Endothelial cell of umbilical vein (primary cell): ENCODE measurements at regions not wholly inside any gene's neighbourhood (a gene's known extent, or its start where the extent isn't known, plus 50 kb on each side); places are given as distances from the start of the nearest gene placed in this dataset.

ENCODE experiments used
- BruUV-seq: library from RNA; stranded (reverse); fragments of 400-500 nt; replicated peaks from 2 replicates; lab custom pipeline; 2021; lab: Mats Ljungman, UMichigan
- CTCF ChIA-PET: fragments of 300-600, 350-600 bp; sonication (Branson Sonifier 250); formaldehyde crosslinking; loops from one replicate; lab custom pipeline; 2021; ENCODE audit warnings: antibody characterized with exemption, inconsistent platforms; lab: Charles Lee
- POLR2A ChIA-PET: fragments of 300-600, 350-600 bp; sonication (Branson Sonifier 250); formaldehyde crosslinking; loops from one replicate; lab custom pipeline; 2021; ENCODE audit warnings: antibody characterized with exemption, inconsistent platforms; lab: Charles Lee
- DNase-seq: peaks from one replicate; pipeline ENCODE4 v3.0.0-alpha.2; 2011; ENCODE audit warnings: low read depth, low spot score
- FAIRE-seq: peaks from 2 replicates; lab custom pipeline; 2011; peaks lifted over from hg19 to GRCh38; lab: Jason Lieb, UNC
- H2AFZ ChIP-seq: 2 replicates; pipeline ENCODE4 v1.6.0; 2012; ENCODE audit warnings: low read depth, low read length, control low read depth, inconsistent platforms
- H3K27ac ChIP-seq: 2 replicates; pipeline ENCODE4 v1.5.1; 2011; ENCODE audit warnings: low read depth, mild to moderate bottlenecking, control low read depth, low read length, moderate library complexity; ENCODE audit not compliant: insufficient read depth
- H3K27me3 ChIP-seq, 2 experiments: 2 replicates each; pipeline versions ENCODE4 v1.6.0 to v1.6.1; 2011; ENCODE audit warnings: low read length in 2 of 2, mixed read lengths in 1 of 2; ENCODE audit not compliant: control insufficient read depth in 2 of 2, insufficient read depth in 2 of 2
- H3K36me3 ChIP-seq, 2 experiments: 2 replicates in 1 of 2; 3 replicates in 1 of 2; pipeline ENCODE4 v1.5.1; 2011; ENCODE audit warnings: low read length in 2 of 2, mild to moderate bottlenecking in 1 of 2, moderate library complexity in 1 of 2; ENCODE audit not compliant: control insufficient read depth in 2 of 2, insufficient read depth in 2 of 2; ENCODE audit errors: extremely low read depth in 1 of 2
- H3K4me1 ChIP-seq: 3 replicates; pipeline ENCODE4 v1.5.1; 2011; ENCODE audit warnings: mild to moderate bottlenecking, low read length; ENCODE audit not compliant: control insufficient read depth, insufficient read depth; ENCODE audit errors: extremely low read depth
- H3K4me2 ChIP-seq: 2 replicates; pipeline ENCODE4 v1.6.1; 2011; ENCODE audit warnings: low read length, control low read depth, mixed read lengths; ENCODE audit not compliant: insufficient read depth
- H3K4me3 ChIP-seq, 3 experiments: fragments of 200-600 bp in 1 of 3; sonication (generic), shearing (Covaris generic) in 1 of 3; replicated peaks in 1 of 3; 2 replicates each; pipeline ENCODE4 v1.5.1; 2011 to 2016; ENCODE audit warnings: control low read depth in 3 of 3, low read length in 3 of 3, mild to moderate bottlenecking in 2 of 3, inconsistent platforms in 1 of 3, low read depth in 1 of 3, moderate library complexity in 1 of 3; ENCODE audit not compliant: insufficient read depth in 1 of 3
- H3K79me2 ChIP-seq: 2 replicates; pipeline ENCODE4 v1.6.0; 2012; ENCODE audit warnings: low read length, inconsistent platforms; ENCODE audit not compliant: control insufficient read depth, insufficient read depth
- H3K9ac ChIP-seq: replicated peaks from 2 replicates; pipeline ENCODE3; 2011; ENCODE audit warnings: low read length, control low read depth; ENCODE audit not compliant: insufficient read depth; ENCODE audit errors: extremely low read depth
- H3K9me1 ChIP-seq: replicated peaks from 3 replicates; pipeline ENCODE4 v1.6.0; 2011; ENCODE audit warnings: mild to moderate bottlenecking, low read length; ENCODE audit not compliant: control insufficient read depth, insufficient read depth; ENCODE audit errors: extremely low read depth
- H3K9me3 ChIP-seq: replicated peaks from 2 replicates; pipeline ENCODE4 v1.5.1; 2012; ENCODE audit warnings: low read length, inconsistent platforms; ENCODE audit not compliant: control insufficient read depth, insufficient read depth
- H4K20me1 ChIP-seq: replicated peaks from 2 replicates; pipeline ENCODE3; 2011; ENCODE audit warnings: mild to moderate bottlenecking, low read length; ENCODE audit not compliant: control insufficient read depth, insufficient read depth; ENCODE audit errors: extremely low read depth
- CTCF ChIP-seq, 2 donors: IDR thresholded peaks; 1 replicate in 1 of 2; 2 replicates in 1 of 2; pipeline ENCODE4 v1.5.1; 2011; ENCODE audit warnings: low read length in 2 of 2, mild to moderate bottlenecking in 2 of 2, moderate library complexity in 2 of 2, control low read depth in 1 of 2, inconsistent platforms in 1 of 2, low read depth in 1 of 2; ENCODE audit not compliant: insufficient read depth in 1 of 2; ENCODE audit errors: extremely low read depth in 1 of 2
- EZH2 ChIP-seq: IDR thresholded peaks from 2 replicates; pipeline ENCODE4 v1.6.1; 2012; ENCODE audit warnings: borderline replicate concordance, low read depth, mild to moderate bottlenecking, moderate library complexity, low read length, inconsistent platforms; ENCODE audit not compliant: severe bottlenecking
- FOS ChIP-seq: IDR thresholded peaks from 2 replicates; pipeline ENCODE4 v1.6.1; 2011; ENCODE audit warnings: mild to moderate bottlenecking, low read length, moderate library complexity, borderline replicate concordance; ENCODE audit not compliant: insufficient read depth
- GATA2 ChIP-seq: IDR thresholded peaks from 2 replicates; pipeline ENCODE4 v1.7.0; 2011; ENCODE audit warnings: low read depth, mild to moderate bottlenecking, moderate library complexity, mixed read lengths, low read length; ENCODE audit not compliant: insufficient read length, insufficient read depth
- JUN ChIP-seq: IDR thresholded peaks from 2 replicates; pipeline ENCODE4 v1.6.1; 2011; ENCODE audit warnings: borderline replicate concordance, low read depth; ENCODE audit not compliant: insufficient read length, insufficient read depth
- MYC ChIP-seq: IDR thresholded peaks from one replicate; pipeline ENCODE4 v1.6.1; 2011; ENCODE audit warnings: mild to moderate bottlenecking, low read depth, low read length
- POLR2A ChIP-seq: IDR thresholded peaks from 2 replicates; pipeline ENCODE4 v1.6.1; 2012; ENCODE audit warnings: low read depth, mild to moderate bottlenecking, control low read depth, low read length
- POLR2AphosphoS5 ChIP-seq: IDR thresholded peaks from 2 replicates; pipeline ENCODE4 v1.6.1; 2012; ENCODE audit warnings: low read depth, mild to moderate bottlenecking, control low read depth, low read length, moderate library complexity; ENCODE audit not compliant: insufficient read depth
- dilution Hi-C: fragments of 300-500 bp; cut with MboI; formaldehyde crosslinking; loops from one replicate; pipeline ENCODE4 v1.15.0; 2019; ENCODE audit warnings: low sequenced_read_pairs; ENCODE audit not compliant: extremely low pct_ligation_motif_present
- intact Hi-C: fragments of 100-400 bp; cut with micrococcal nuclease; formaldehyde crosslinking; loops from one replicate; pipeline ENCODE4 v1.10.0; 2022
- TF ChIP-seq, protein P1 (sequence below): IDR thresholded peaks from 2 replicates; pipeline ENCODE4 v1.6.1; 2011; ENCODE audit not compliant: insufficient read depth, insufficient read length

GRCh38 chr6:153938876-153939275 is 100.2 kb upstream of the OPRM1 start:
- Histone ChIP-seq H3K4me1 (no peaks in the 10 kb centered on the region), H4K20me1 (no peaks in the 10 kb centered on the region), H3K9ac (no peak overlapping the region), H2AFZ (no peak overlapping the region), H3K4me2 (no peak overlapping the region), H3K27me3 (no peaks in the 10 kb centered on the region), H3K9me3 (peaks cover 3% of the 10 kb centered on the region), H3K27ac (no peak overlapping the region), H3K9me1 (no peaks in the 10 kb centered on the region), H3K4me3 (no peak overlapping the region), H3K36me3 (no peaks in the 10 kb centered on the region), H3K79me2 (no peaks in the 10 kb centered on the region)
- POLR2A ChIA-PET: no interaction called here
- DNase-seq (no peak), FAIRE-seq (no peak)
- dilution Hi-C loops: no loop called here
- CTCF ChIA-PET: no interaction called here
- BruUV-seq: no TSS peak
- intact Hi-C loops: no loop called here
- TF ChIP-seq JUN: no peak
- no peak for TF ChIP-seq FOS
- TF ChIP-seq CTCF (IDR thresholded peaks at IDR 0.05; ENCODE audit: extremely low read depth in 1 of 2, insufficient read depth in 1 of 2, low read depth in 1 of 2, low read length in 2 of 2): no peak
- TF ChIP-seq POLR2AphosphoS5: no peak
- no peak for TF ChIP-seq EZH2
- TF ChIP-seq MYC: no peak
- no peak for TF ChIP-seq GATA2
- TF ChIP-seq, protein P1, sequence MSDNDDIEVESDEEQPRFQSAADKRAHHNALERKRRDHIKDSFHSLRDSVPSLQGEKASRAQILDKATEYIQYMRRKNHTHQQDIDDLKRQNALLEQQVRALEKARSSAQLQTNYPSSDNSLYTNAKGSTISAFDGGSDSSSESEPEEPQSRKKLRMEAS: no peak
- TF ChIP-seq POLR2A: no peak
